NOMO-1 treated with DMSO at 0.1 percent for 48 hours (cell line): ENCODE measurements at regions not wholly inside any gene's neighbourhood (a gene's known extent, or its start where the extent isn't known, plus 50 kb on each side); places are given as distances from the start of the nearest gene placed in this dataset.
"Not testable (repeated sequence)": the region's sequence is repeated elsewhere in the genome, so short reads cannot be mapped to it uniquely, and the experiment has no call there.

Experiments
- DNase-seq: peaks from one replicate; lab custom pipeline; 2025; ENCODE audit not compliant: unreplicated experiment; lab: John Stamatoyannopoulos, UW

DNA sequence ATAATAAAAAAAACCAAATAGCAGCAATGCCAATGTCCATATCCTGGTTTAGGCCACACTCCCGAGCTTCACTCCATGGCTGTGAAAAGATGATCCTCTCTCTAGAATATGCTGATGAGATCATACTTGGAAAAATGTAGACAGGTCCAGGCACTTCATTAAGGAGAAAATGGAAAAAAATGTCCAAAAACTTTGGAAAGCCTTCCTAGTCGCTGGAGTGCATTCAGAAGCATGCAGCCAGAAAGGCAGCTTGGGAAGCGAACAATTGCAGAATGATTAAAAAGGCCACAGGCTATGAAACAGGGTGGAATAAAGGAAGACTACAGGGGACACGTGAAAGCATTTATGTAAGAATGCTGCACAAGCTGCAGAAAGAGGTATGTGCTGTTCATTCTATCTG is 165.6 kb upstream of the HCCS start:
- DNase-seq = no peak

DNA sequence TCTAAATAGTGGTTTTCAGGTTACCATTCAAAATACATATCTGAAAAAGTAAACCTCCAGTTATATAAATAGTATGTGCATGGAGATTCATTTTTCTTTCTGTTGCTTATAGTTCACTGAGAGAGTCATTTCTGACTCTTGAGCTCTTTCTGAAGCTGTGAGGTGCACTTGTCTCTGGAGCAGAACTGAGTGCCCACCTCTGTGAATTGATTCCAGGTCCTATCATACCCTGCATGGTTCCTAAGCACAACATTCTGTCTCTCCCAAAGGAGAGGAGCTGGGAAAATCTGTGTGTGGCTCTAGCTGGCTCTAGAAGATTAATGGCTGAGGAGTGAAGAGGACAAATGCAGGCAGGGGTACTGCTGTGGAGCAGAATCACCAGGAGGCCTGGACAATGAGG is 161.6 kb upstream of the HCCS start:
- DNase-seq = no peak

DNA sequence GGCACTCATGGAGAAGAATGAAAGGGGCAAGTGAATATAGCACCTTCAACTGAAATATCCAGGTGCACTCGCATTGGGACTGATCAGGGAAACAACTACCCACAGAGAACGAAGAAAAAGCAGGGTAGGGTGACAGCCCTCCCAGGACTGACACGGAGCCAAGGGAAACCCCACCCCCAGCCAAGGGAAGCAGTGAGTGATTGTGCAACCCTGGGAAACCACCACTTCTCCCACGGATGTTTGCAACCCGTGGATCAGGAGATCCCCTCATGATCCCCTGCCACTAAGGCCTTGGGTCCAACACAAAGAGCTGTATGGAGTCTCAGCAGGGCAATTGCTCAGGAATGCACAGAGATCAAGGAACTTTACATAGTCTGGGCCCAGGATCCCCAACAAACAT is 158.5 kb upstream of the HCCS start:
- no peak for DNase-seq

DNA sequence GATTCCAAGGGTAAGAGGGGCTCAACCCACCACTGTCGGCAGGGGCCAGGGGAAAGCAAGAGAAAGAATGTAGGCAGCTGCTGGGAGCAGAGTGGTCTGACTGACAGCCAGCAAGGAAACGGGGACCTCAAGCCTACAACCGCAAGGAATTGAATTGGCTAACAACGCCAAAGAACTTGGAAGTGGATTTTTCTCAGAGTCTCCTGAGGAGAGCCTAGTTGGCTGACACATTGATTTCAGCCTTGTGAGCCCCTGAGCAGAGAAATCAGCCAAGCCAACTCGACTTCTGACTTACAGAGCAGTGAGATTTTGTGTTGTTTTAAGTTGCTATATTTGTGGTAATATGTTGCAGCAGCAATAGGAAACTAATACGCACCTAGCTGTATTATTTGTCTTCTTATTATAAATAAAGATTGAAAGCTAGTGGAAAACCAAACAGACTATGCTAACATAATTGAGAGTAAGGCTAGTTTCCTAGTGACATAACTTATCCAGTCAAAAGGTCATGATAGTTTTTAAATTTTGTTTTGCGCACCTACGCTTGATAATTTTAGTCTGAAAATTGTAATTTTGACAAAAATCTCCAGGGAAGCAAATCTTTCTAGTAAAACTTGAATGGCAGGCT is 145.8 kb upstream of the HCCS start:
- DNase-seq = no peak

DNA sequence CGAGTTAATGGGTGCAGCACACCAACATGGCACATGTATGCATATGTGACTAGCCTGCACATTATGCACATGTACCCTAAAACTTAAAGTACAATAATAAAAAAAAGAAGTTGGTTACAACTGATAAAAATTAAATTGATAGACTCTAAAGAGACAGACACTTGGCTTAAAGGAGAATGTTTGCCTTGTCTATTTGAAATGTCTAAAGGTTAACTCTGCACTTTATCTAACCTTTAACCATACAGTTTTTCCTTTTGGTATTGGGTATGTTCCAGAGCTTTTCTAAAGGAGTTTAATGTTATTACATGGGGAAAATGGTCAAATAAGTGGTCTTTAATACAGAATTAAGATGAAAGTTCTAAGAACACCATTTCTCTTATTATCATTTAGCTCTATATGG is 145.1 kb upstream of the HCCS start:
- DNase-seq = no peak

DNA sequence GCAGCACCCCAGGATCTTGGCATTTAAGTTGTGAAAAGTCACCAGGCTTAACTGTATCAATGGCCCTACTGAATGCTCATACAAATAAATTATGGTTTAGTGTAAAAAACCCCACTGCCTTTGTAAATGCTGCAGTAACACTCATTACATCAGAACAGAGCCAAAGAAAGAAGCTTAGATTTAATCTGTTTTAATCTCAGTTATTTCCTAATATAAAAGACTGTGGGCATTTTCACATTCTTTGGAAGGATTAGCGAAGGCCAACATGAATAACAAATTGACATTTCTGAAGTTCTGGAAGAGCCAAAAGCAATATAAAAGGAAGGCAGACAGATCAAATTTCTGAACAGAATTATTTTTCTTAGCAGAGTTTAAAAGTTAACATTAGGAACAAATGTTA is 140.0 kb upstream of the HCCS start:
- no peak for DNase-seq

DNA sequence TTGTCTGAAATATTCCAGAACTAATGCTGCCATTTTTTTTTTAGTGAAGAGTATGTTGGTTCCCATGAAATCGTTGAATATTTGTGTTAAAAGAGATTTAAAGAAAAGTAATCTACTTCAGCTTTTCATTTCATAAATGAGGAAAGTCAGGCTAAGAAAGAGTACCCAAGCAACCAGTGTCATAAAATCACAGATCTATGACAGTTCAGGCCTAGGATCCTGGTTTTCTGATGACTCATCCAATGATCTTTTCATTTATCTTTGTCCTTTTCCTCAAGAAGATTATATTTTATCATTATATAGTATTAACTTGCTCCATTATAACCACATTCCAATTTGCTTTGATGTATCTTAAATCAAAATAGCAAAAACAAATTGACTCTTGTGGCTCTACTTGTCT is 139.4 kb upstream of the HCCS start:
- no peak for DNase-seq

DNA sequence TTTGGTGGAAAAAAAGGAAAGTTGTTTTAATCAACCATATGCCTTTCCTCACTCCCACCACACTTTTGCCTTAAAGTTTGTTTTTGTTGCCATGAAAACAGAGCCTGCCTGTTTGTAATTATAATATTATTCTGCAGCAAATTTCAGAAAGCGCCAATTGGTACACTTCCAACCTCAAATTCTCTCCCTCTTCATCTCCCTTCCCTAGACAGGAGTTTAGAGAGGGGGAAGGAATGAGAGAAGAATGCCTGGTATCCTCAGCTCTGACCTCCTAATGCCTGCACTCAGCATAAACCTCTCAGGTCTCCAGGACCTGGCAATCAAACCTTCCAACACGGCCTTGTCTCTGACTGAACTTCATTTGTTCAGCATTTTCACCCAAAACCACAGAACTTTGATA is 138.4 kb upstream of the HCCS start:
- DNase-seq = no peak

DNA sequence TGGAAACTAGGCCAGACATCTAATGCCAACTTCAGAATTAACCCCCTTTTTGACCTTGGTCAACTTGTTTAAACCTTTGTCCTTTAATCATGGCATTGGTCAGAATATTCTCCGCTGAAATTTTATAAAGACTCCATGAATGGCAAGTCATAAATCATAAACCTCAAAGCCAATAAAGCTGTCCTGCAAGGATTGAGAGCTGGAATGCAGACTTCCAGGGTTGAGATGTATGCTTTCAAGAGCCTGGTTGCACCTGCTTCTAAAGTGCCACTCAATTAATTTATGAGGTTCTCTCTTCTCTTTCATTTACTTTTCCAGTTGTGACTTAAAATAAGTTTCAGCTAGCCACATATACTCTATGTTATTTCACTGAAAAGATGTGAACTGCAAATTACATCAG is 136.2 kb upstream of the HCCS start:
- DNase-seq = no peak

DNA sequence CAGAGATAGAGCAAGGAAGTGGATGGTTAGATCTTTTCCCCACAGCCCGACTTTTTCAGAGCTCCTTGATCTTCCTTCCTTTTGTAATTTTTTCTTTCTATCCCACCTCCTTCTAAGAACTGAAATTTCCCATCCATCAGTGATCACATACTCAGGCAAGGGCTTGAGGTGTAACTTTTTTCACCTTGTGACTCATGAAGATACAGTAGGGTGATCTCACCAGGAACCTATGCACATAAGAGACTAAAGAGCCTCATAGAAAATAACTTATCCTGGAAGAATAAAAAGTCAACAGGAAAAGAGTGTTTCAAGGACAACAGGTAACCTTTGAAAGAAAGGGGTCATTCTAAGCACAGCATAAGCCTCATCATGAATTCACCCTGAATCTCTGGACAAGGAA is 131.2 kb upstream of the HCCS start:
- no peak for DNase-seq

DNA sequence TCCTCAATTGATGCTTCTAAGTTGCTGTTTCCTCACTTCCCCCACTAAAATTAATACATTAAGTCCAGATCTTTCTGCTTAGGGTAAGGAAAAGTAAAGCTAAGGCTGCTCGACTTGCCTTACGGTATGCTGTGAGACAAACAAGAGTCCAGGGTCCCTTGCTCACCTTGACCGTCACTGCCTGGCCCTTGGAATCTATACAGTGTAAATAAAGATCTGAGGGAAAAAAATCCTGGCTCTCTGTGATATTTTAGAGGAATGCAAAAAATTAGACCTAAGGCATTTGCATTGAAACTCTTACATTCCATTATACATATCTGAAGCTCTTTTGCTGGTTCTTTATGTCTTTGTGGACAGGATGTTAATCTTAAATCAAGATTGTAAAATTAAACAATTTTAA is 129.6 kb upstream of the HCCS start:
- DNase-seq = no peak

DNA sequence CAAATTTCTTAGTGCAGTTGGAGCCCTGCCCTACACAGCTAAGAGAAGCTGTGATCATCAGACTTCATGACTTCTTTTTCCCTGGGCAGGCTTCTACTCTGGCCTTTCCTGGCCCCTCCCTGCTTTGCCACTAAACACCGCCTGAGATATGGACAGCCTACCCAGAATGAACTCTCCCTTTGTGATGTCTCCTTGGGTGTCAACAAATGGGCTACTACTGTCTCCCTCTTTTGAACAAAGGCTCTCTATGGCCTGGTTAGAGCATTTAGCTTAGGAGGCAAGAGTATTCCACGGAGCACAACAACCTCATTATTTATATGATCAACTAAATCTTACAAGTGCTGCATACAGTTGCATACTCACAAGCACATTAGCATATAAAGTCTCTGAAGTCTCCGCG is 127.6 kb upstream of the HCCS start:
- DNase-seq = no peak

DNA sequence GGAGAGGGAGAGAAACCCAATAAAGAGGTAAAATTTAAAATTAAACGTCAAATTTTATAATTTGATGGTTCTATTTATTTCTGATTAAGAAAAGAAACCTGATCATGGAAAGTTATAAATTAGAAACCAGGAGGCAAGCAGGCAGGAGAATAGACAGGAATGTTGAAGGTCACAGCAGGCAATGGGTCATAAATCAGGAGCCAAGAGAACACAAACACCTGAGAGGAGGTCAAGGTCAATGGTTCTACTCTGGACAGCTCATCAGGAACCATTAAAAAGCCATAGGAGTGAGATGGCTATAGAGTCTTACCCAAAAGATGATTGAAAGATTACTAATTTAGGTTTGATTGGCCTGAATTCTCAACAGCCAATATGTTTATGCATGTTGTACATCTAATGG is 126.9 kb upstream of the HCCS start:
- no peak for DNase-seq

DNA sequence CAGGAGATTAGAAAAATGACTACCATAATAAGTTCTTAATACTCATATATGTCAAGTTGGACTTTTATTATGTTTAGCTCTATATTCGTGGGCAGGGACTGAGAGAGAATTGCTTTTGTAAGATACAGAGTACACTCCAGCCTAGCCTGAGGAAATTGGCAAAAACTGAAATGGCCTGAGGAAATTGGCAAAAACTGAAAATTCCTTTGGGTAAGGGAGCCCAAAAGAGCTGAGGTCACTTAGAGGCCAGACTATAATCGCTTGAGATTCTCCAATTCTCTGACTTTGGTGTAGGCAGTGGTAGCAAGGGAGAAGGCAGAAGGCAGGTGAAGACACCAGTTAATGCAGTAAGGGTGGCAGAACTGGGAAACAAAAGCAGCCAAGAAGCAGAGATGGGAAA is 124.5 kb upstream of the HCCS start:
- DNase-seq = no peak

DNA sequence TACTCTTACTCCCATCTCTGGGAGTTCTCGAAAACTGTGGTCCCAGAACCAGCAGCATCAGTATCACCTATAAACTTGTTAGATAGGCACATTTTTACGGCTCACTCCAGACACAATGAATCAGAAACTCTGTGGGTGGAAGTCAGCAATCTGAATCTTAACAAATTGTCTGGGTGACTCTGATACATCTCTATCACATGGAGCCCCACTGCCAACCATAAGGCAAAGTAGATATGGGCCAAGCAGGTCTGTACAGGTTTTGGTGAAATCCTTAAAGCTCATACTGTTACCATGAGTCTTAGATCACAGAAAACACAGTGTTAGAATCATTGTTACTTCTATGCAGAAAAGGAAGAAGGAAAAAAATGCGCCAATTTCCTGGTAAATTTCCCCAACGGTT is 122.5 kb upstream of the HCCS start:
- no peak for DNase-seq

DNA sequence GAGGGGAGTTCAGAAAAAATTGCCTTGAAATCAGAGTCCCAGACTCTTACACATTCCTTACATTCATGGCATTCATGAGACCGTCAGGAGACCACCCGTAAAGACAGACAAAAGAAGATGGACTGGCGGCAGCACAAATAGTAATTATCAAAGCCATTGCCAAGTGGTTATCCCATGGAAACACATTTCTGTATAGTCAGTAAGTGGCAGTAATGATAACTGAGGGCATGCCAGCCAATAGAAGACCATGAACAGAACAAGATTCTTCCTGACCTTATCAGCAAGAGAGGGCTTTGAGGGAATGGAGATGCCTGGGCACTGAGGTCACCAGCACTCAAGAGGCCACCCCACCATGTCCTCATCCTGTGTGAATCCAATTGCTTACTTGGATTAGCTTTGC is 121.7 kb upstream of the HCCS start:
- DNase-seq = no peak

DNA sequence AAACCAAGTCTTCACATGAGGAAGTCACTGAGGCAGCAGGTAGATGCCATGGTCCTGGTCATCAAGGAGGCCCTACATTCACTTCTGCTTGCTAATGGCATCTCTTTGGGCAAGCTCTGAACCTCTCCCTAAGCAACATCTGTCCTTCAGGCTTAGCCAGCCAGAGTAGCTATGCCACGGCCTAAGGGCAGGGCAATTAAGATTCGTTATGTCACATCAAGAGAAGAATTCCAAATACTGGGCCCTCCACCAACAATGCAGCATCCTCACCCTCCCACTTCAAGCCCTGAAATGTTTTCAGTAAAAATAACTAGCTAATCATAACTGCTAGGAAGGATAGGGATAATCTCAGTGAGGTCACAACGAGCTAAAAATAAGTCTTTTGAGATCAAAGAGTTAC is 120.7 kb upstream of the HCCS start:
- DNase-seq = no peak

DNA sequence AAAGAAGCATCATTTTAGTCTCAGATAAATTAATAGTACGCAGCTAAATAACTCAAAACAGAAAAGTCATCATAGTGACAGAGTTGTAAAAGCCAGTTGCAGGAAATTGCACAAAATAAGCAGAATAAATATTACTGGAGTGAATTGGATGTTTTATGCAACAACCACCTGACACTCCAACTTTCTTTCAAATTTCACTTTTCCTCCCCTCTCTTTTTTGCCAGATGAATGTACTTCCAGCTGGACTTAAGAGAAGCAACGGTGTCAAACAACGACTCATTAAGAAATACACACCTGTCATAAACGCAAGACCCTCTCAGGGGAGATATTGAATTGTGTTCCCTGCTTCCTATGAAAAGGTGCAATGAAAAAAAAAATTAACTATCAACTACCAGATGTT is 120.2 kb upstream of the HCCS start:
- DNase-seq = no peak

DNA sequence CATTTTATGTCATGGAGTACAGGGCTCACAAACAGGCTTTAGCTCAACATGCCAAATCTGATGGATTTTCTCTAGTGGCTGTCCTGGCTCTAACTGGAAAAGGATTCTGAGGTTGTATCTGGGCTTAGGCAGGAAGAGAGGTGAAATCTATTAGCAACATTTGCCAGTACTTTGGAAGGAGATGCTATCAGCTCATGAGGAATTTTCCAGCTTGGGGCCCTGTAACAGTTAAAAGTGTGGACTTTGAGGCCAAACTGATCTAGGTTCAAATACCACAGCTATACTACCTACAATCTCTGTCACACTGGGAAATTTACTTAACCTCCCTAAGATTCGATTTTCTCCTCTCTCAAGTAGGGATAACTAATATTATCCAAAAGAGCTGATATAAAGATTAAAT is 119.0 kb upstream of the HCCS start:
- no peak for DNase-seq

DNA sequence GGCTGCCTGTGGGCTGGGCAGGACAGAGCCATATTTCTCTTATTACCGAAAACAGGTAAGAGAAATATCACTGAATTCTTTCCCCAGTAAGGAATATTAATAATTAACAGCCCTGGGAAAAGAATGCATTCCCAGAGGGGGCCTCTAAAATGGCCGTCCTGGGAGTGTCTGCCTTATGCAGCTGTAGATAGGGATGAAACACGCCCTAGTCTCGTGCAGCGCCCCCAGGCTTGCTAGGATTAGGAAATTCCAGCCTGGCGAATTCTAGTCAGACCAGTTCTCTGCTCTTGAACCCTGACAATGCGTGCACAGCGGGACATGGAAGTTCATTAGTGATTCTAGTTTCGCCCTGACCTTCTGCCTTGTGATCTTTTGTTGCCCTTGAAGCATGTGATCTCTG is 104.1 kb upstream of the HCCS start:
- not testable (repeated sequence) for DNase-seq

DNA sequence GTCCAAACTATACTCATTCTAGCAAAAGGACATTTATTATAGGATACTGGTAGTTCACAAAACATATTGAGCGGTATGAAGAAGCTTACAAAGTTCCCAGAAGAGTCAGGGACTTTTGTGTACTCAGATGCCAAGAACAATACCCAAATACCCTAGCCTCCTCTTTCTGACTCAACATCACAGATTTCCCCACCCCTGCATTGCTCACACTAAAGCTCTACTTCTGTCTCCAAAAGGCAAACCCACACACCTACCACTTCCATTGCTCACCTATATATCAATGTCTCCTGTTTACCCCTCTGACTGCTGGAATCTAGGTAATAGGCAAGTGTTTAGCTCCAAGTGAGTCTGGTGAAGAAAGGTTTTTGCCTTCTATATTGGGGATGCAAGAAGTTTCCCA is 100.7 kb upstream of the HCCS start:
- no peak for DNase-seq

DNA sequence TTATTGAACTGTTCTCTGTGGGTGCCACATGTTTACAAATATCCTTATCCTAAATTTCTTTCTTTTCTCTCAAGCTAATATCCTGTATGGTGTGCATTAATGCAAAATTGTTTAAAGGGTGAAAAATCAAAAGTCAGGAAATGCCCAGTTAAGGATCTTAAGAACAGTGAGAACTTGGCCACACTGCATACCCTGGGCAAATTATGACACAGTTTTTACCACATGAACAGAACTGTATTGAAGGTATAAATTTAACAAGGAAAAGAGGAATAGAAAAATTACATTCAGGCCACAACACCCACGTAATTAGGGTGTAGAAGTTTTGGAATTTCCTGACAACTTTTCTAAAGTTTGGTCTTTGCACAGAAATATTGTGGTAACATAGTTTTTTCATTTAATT is 94.4 kb upstream of the HCCS start:
- DNase-seq = no peak

DNA sequence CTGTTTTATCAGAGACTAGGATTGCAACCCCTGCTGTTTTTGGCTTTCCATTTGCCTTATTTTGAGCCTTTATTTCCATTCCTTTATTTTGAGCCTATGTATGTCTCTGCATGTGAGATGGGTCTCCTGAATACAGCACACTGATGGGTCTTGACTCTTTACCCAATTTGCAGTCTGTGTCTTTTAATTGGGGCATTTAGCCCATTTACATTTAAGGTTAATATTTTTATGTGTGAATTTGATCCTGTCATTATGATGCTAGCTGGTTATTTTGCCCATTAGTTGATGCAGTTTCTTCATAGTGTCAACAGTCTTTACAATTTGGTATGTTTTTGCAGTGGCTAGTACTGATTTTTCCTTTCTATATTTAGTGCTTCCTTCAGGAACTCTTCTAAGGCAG is 88.5 kb upstream of the HCCS start:
- DNase-seq = not testable (repeated sequence)

DNA sequence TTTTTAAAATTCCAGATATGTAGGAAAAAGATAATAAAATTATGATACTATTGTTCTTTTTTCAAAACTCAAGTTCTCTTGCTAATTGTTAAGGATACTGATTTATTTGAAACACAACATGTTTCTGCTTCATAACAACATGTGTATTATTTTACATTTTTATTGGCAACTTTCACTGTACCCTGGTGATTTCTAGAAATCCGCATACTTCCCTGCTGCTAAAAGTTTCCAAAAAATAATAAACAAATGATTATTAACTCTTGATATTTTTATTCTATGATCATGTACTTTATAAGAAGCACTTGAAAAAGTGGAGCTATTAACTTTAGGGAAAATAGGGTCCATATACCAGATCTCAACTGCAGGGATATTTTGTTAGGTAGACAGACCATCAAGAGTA is 71.2 kb upstream of the HCCS start:
- no peak for DNase-seq
